Liver (tissue), 8 donors: ENCODE measurements at regions not wholly inside any gene's neighbourhood (a gene's known extent, or its start where the extent isn't known, plus 50 kb on each side); places are given as distances from the start of the nearest gene placed in this dataset.

Experiments
- DNase-seq: peaks from one replicate; pipeline ENCODE4 v3.0.0-alpha.2; 2017; ENCODE audit warnings: low spot score
- H3K27ac ChIP-seq, 2 donors: one replicate each; pipeline ENCODE4 v1.7.0; 2013; ENCODE audit warnings: inconsistent platforms in 2 of 2, low read length in 2 of 2, control low read depth in 1 of 2, low read depth in 1 of 2, mild to moderate bottlenecking in 1 of 2
- H3K27me3 ChIP-seq, 4 donors: one replicate each; pipeline versions ENCODE4 v1.6.1 to v1.7.0; 2013; ENCODE audit warnings: low read length in 3 of 4, inconsistent platforms in 1 of 4, mild to moderate bottlenecking in 1 of 4, moderate library complexity in 1 of 4; ENCODE audit not compliant: control insufficient read depth in 4 of 4, insufficient read depth in 4 of 4
- H3K36me3 ChIP-seq, 4 donors: one replicate each; pipeline versions ENCODE4 v1.6.1 to v1.7.0; 2013; ENCODE audit warnings: low read length in 3 of 4, mild to moderate bottlenecking in 3 of 4, low read depth in 1 of 4, moderate library complexity in 1 of 4; ENCODE audit not compliant: control insufficient read depth in 4 of 4, insufficient read depth in 3 of 4
- H3K4me1 ChIP-seq, 4 donors: one replicate each; pipeline versions ENCODE4 v1.6.1 to v1.7.0; 2013; ENCODE audit warnings: low read length in 3 of 4, mild to moderate bottlenecking in 3 of 4, moderate library complexity in 1 of 4; ENCODE audit not compliant: control insufficient read depth in 4 of 4, insufficient read depth in 4 of 4
- H3K4me3 ChIP-seq, 3 donors: one replicate each; pipeline versions ENCODE4 v1.6.1 to v1.7.0; 2013; ENCODE audit warnings: low read length in 3 of 3, control low read depth in 1 of 3, low read depth in 1 of 3, mild to moderate bottlenecking in 1 of 3
- H3K9ac ChIP-seq, 2 donors: one replicate each; pipeline ENCODE4 v1.7.0; 2013; ENCODE audit warnings: low read length in 2 of 2, mild to moderate bottlenecking in 2 of 2, moderate library complexity in 2 of 2, control low read depth in 1 of 2, low read depth in 1 of 2
- H3K9me3 ChIP-seq, 4 donors: one replicate each; pipeline versions ENCODE4 v1.6.1 to v1.7.0; 2013; ENCODE audit warnings: low read length in 3 of 4; ENCODE audit not compliant: control insufficient read depth in 4 of 4
- EGR1 ChIP-seq, 2 donors: IDR thresholded peaks; 2 replicates each; pipeline ENCODE4 v1.6.1; 2016 to 2018; ENCODE audit warnings: antibody characterized with exemption in 2 of 2, low read depth in 2 of 2
- FOXA1 ChIP-seq: IDR thresholded peaks from 2 replicates; pipeline ENCODE4 v1.6.1; 2016; ENCODE audit warnings: antibody characterized with exemption
- FOXA2 ChIP-seq: IDR thresholded peaks from 2 replicates; pipeline ENCODE4 v1.6.1; 2016; ENCODE audit warnings: antibody characterized with exemption
- GABPA ChIP-seq, 2 donors: IDR thresholded peaks in 1 of 2; conservative IDR thresholded peaks in 1 of 2; 2 replicates each; pipeline ENCODE4 v1.6.1; 2016; ENCODE audit warnings: antibody characterized with exemption in 2 of 2, mild to moderate bottlenecking in 1 of 2, moderate library complexity in 1 of 2
- HNF4A ChIP-seq, 2 donors: conservative IDR thresholded peaks; 2 replicates each; pipeline ENCODE4 v1.6.1; 2016; ENCODE audit warnings: antibody characterized with exemption in 2 of 2, mild to moderate bottlenecking in 2 of 2
- HNF4G ChIP-seq: IDR thresholded peaks from 2 replicates; pipeline ENCODE4 v1.6.1; 2016; ENCODE audit warnings: antibody characterized with exemption
- JUND ChIP-seq, 2 donors: IDR thresholded peaks; 2 replicates each; pipeline ENCODE4 v1.6.1; 2016; ENCODE audit warnings: antibody characterized with exemption in 2 of 2
- RAD21 ChIP-seq, 2 donors: IDR thresholded peaks; 2 replicates each; pipeline ENCODE4 v1.6.1; 2016; ENCODE audit warnings: antibody characterized with exemption in 2 of 2, mild to moderate bottlenecking in 2 of 2
- RXRA ChIP-seq, 2 donors: IDR thresholded peaks; 2 replicates each; pipeline ENCODE4 v1.6.1; 2017 to 2018; ENCODE audit warnings: antibody characterized with exemption in 2 of 2, mild to moderate bottlenecking in 1 of 2
- WGBS: extraction: QIAGEN DNeasy Blood & Tissue Kit; methylation state at CpG from one replicate; pipeline ENCODE4 v1.1.7; 2013; 5-methylcytosine and 5-hydroxymethylcytosine counted together
- TF ChIP-seq, protein P1 (sequence below): IDR thresholded peaks from 2 replicates; pipeline ENCODE4 v1.6.1; 2016; ENCODE audit warnings: antibody characterized with exemption
- TF ChIP-seq, protein P2 (sequence below): IDR thresholded peaks from 2 replicates; pipeline ENCODE4 v1.6.1; 2016; ENCODE audit warnings: antibody characterized with exemption
- TF ChIP-seq, protein P3 (sequence below): fragments of 150-350 bp; IDR thresholded peaks from 2 replicates; pipeline ENCODE4 v1.5.1; 2017; ENCODE audit warnings: improper control_type of control experiment, low read depth, low read length; ENCODE audit not compliant: missing input control
- TF ChIP-seq, protein P4 (sequence below): IDR thresholded peaks from 2 replicates; pipeline ENCODE4 v1.6.1; 2016; ENCODE audit warnings: antibody characterized with exemption, mild to moderate bottlenecking
- donor health status: healthy.
- donor health status: healthy.
- donor health status: healthy.
- donor health status: healthy.
- donor health status: healthy.

DNA sequence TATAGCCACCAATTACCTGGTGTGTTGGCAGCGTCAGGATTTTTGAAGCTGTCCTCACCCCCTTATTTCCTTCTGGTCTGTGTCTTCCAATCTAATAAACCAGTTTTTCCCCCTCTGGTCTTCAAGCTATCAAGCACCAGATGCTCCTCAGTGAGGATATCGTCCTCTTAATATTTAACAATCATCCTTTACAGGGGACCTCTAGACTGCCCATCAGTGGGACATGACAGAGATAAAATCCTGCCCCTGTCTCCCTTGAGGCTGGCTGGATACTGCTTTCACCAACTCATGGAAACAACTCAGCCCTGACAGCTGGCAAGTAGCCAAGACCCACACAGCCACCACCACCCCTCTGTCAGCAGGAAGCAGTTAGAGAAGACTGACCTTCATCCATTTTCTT is 421.0 kb upstream of the API5 start:
- Histone ChIP-seq H3K27me3 (no peaks in the 10 kb centered on the region), H3K9me3 (no peaks in the 10 kb centered on the region), H3K36me3 (no peaks in the 10 kb centered on the region), H3K4me3 (no peak overlapping the region), H3K27ac (no peak overlapping the region), H3K9ac (no peak overlapping the region), H3K4me1 (no peaks in the 10 kb centered on the region)
- no peak for DNase-seq
- TF ChIP-seq, protein P1, sequence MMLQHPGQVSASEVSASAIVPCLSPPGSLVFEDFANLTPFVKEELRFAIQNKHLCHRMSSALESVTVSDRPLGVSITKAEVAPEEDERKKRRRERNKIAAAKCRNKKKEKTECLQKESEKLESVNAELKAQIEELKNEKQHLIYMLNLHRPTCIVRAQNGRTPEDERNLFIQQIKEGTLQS: no peak
- TF ChIP-seq, protein P2, sequence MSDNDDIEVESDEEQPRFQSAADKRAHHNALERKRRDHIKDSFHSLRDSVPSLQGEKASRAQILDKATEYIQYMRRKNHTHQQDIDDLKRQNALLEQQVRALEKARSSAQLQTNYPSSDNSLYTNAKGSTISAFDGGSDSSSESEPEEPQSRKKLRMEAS: no peak
- TF ChIP-seq HNF4G (no peak), GABPA (IDR thresholded peaks at IDR 0.05 in 1 of 2, conservative IDR thresholded peaks at IDR 0.05 in 1 of 2) (no peak)
- WGBS: 56% methylated on average over 2 of the region's 2 CpGs

DNA sequence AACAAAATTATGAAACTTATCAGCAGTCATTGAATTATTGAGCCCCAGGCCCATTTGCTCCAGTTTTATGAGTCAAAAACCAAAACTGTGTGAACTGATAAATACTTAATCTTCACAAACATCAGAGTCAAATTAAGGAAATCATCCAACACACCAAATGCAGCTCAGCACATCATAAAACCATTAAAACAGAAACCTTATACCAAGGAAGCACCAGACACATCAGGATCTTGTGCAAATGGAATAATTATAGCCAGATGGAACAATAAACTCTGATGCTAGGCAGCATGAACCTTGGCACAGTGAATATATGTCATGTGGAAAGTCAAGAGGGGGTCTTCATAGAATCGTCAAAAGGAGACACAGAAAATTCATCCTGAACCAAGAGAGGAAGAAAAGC is 410.7 kb upstream of the API5 start:
- Histone ChIP-seq H3K36me3 (no peaks in the 10 kb centered on the region), H3K9ac (no peak overlapping the region), H3K9me3 (no peaks in the 10 kb centered on the region), H3K27ac (no peak overlapping the region), H3K4me1 (no peaks in the 10 kb centered on the region), H3K4me3 (no peak overlapping the region), H3K27me3 (no peaks in the 10 kb centered on the region)
- WGBS: 57% methylated on average over 1 of the region's 1 CpG
- DNase-seq: no peak
- TF ChIP-seq RAD21 (IDR thresholded peaks at IDR 0.05) (no peak), RXRA (IDR thresholded peaks at IDR 0.05) (no peak), JUND (IDR thresholded peaks at IDR 0.05) (no peak), HNF4G (no peak), FOXA1 (no peak), FOXA2 (no peak), HNF4A (conservative IDR thresholded peaks at IDR 0.05) (no peak), EGR1 (IDR thresholded peaks at IDR 0.05; ENCODE audit: low read depth in 2 of 2) (no peak)
- TF ChIP-seq, protein P3, sequence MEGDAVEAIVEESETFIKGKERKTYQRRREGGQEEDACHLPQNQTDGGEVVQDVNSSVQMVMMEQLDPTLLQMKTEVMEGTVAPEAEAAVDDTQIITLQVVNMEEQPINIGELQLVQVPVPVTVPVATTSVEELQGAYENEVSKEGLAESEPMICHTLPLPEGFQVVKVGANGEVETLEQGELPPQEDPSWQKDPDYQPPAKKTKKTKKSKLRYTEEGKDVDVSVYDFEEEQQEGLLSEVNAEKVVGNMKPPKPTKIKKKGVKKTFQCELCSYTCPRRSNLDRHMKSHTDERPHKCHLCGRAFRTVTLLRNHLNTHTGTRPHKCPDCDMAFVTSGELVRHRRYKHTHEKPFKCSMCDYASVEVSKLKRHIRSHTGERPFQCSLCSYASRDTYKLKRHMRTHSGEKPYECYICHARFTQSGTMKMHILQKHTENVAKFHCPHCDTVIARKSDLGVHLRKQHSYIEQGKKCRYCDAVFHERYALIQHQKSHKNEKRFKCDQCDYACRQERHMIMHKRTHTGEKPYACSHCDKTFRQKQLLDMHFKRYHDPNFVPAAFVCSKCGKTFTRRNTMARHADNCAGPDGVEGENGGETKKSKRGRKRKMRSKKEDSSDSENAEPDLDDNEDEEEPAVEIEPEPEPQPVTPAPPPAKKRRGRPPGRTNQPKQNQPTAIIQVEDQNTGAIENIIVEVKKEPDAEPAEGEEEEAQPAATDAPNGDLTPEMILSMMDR: no peak
- TF ChIP-seq, protein P1: no peak
- TF ChIP-seq, protein P4, sequence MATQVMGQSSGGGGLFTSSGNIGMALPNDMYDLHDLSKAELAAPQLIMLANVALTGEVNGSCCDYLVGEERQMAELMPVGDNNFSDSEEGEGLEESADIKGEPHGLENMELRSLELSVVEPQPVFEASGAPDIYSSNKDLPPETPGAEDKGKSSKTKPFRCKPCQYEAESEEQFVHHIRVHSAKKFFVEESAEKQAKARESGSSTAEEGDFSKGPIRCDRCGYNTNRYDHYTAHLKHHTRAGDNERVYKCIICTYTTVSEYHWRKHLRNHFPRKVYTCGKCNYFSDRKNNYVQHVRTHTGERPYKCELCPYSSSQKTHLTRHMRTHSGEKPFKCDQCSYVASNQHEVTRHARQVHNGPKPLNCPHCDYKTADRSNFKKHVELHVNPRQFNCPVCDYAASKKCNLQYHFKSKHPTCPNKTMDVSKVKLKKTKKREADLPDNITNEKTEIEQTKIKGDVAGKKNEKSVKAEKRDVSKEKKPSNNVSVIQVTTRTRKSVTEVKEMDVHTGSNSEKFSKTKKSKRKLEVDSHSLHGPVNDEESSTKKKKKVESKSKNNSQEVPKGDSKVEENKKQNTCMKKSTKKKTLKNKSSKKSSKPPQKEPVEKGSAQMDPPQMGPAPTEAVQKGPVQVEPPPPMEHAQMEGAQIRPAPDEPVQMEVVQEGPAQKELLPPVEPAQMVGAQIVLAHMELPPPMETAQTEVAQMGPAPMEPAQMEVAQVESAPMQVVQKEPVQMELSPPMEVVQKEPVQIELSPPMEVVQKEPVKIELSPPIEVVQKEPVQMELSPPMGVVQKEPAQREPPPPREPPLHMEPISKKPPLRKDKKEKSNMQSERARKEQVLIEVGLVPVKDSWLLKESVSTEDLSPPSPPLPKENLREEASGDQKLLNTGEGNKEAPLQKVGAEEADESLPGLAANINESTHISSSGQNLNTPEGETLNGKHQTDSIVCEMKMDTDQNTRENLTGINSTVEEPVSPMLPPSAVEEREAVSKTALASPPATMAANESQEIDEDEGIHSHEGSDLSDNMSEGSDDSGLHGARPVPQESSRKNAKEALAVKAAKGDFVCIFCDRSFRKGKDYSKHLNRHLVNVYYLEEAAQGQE: no peak
- TF ChIP-seq, protein P2: no peak
